ENCODE measurements at regions not wholly inside any gene's neighbourhood (a gene's known extent, or its start where the extent isn't known, plus 50 kb on each side); places are given as distances from the start of the nearest gene placed in this dataset.

DNA sequence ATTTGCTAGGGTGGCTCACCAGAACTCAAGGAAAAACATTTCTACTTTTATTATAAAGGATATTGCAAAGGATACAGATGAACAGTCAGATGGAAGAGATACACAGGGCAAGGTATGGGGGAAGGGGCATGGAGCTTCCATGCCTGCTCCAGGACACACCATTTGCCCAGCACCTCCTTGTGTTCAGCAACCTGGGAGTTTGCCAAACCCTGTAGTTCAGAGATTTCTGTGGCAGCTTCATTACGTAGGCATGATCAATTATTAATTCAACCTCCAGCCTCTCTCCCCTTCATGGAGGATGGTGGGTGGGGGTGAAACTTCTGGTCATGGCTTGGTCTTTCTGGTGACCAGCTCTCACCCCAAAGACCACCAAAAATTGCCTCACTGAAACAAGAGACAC is 353.9 kb upstream of the THBS1 start:
- no peak for FAIRE-seq

DNA sequence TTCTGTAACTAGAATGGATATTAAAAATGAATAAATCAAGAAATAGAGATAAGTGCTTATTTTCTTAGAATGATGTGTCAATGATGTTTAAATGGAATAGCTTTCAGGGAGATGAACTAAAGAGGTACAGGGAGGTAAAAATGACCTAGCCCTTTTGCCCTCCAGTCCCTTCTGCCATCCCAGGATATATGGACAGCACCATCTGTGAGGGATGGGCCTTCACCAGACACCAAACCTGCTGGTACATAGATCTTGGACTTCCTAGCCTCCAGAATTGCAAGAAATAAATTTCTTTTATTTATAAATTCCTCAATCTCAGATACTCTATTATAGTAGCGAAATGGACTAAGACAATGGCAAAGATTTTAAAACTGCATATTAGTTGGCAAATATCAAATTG is 352.0 kb upstream of the THBS1 start:
- no peak for FAIRE-seq

DNA sequence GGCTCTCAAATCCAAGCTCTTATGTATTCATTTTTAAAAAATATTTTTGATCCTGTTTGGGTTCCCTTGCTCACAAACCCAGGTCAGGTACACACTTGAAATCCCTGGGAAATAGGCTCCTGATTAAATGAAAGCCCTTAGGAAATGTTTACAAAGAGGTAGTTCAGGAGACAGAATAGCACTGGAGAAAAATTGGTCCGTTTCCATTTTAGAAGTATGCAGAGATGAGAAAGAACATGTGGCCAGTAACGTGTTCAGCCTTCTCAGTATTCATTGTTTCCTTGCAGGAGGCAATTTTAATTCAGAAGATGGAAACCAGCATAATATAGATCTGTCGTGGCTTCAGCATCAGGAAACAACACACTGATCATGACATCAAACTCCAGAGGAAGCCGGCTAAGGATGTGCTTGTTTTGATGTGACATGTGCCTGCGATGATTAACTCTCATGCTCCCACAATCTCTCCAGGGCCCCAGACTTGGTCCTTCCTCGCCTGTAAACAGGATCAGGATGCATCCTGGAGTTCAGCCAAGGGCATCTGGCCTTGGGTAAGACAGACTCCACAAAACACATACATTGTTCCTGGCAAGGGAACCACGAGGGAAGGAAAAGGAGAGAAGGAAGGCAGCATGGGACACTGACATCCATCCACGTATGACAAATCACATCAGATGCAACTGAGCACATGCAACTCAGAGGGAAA is 350.5 kb upstream of the THBS1 start:
- FAIRE-seq: no peak

DNA sequence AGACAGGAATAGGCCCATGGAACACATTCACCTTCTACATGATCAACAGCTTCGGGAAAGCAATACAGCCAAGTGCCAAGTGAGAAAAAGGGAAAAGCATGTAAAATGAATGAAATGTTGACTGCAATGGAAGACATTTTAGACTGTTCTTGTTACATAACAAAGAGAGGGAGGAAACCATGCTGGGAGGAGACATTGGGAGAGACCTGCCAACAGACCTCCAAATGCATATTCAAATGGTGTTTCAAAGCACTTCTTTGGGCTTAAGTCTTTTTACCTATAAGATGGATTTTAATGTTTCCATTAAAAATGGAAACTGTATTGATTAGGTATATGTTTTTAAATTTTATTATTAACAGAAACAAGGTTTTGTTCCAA is 350.0 kb upstream of the THBS1 start:
- FAIRE-seq: no peak

DNA sequence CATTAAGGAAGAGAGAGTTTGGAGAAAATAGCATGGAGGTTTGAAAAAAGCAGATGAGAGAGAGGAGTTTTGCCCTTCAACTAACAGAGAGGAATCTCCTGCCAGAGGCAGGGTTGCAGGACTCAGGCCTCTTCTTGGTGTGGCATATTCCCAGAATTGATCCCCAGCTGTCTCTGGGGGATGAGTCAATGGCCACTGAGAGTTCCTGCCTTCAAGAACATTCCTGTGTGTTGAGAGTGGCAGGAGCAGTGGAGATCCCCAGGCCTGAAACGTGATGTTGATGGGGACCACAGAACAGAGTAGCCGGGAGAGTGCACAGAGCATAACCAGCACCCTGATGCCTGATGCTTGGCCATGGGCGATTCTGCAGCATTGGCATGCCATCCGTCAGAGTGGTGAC is 348.4 kb upstream of the THBS1 start:
- FAIRE-seq: no peak

DNA sequence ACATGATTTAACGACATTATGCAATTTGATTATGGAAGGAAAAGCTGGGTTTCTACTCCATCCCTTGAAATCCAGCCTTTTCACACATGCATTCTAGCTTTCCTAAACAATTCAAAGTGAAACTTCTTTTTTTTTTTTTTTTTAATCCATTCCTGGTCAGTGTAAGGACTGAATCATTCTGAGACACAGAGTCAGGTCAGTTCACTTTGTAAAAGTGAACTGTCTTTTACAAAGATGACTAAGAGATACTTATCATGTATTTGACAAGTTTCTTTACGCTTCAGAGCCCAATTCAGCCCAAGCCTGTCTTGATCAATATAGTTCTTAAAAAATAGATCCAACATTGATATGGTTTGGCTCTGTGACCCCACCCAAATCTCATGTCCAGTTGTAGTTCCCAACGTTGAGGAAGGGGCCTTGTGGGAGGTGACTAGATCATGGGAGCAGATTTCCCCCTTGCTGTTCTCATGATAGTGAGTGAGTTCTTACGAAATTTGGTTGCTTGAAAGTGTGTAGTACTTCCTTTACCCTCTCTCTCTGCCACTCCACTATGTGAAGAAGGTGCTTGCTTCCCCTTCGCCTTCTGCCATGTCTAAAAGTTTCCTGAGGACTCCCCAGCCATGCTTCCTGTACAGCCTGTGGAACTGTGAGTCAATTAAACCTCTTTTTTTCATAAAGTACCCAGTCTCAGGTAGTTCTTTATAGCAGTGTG is 345.6 kb upstream of the THBS1 start:
- FAIRE-seq: no peak

DNA sequence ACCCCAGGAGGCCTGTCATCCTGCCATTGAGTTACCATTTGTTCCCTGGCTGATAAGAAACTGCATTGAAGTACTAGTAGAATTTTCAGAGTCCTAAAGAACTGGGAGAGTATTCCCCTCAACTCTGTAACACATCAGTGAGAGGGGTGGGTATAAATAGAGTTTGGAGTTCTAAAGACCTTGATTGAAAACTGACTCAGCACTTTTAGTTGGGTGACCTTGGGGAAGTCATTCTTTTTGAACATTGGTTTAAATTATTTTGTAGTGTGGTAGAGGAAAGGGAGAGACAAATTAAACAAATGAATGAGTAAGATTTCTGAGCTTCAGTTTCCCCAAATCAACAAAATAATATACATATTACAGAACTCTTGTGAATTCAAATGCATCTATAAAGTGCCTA is 344.5 kb upstream of the THBS1 start:
- no peak for FAIRE-seq

DNA sequence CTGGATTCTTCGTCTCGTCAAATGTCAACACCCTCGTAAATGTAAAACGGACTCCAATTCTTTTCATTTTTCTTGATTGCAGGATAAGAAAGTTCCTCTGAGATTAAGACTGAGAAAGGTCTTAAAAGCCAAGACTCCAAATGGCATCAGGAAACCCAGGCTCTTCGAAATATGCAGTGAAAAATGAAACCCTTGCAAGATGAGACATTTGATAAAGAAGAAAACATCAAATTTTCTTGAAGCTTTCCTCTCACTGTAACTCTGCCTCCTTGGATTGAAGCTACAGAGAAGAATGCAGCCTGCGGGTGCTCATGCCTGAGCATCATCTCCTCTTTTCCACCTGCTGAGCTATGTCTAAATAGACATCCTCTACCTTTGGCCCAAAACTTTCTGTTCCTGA is 342.4 kb upstream of the THBS1 start:
- FAIRE-seq: no peak

DNA sequence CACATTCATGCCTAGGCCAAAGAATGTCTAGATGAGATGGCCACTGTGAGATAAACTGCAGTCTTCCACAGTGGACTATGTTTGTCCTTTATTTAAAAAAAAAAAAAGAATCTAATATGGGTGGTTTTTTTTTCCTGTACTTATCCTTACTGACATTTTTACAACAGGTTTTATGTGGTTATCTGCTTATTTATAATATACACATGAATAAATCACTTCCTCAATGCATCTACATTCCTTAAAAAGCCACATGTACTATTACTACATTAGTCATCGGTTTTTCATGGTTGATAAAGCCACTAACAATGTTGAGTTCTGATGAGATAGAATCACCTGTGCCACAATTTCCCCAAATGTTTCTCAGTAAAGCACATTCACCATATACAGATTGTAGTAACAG is 341.3 kb upstream of the THBS1 start:
- no peak for FAIRE-seq

DNA sequence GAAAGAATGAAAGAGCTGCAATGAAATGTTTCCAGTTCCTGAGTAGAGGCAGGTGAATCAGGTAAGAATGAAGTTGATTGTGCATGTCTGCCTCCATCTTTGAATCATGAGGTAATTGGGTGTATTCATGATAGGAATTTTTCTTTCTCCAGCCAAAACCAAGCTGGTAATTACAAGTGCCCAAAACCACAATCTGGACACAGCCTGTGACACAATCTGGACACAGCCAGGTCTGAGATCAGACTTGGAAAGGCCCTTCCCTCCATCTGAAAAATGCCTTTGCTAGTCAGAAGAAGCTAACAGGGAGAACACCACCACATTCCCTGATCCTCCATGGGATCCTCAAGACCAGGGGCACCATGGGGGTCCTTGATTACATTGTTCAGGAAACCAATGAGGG is 338.5 kb upstream of the THBS1 start:
- no peak for FAIRE-seq

DNA sequence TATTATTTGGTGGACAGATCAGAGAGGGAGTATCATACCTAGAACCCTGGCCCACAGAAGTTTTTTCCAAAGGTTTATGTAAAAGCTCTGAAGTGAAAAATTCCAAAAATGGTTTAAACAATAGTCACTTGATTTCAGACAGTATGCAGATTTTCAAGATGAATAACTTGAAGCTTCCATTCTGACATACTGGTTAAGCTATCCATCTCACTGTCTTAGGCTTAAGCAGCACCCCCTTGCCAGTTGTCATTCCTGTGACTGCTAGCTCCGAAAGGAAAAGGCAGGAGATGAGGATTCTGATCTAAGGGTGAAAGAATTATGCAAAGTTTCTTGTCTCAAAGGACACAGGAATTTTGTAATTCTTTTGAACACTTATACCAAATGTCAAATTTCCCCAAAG is 337.5 kb upstream of the THBS1 start:
- FAIRE-seq: no peak

DNA sequence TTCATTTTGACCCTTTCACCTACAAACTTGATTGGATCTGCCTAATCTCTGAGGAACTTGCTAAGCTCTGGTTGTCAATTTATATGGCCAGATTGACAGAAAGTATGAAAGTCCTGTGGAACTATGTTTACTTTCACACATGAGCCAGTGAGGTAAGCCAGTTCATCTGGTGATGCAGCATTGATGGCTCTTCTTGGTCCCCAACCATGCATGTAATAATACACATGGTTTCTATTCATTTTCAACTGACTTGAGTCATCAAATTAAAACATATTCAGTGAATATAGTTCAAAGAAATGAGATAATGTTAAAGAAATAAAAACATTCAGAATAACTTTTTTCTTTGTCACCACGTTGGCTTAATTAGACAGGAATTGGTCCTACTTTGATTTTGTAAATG is 336.1 kb upstream of the THBS1 start:
- no peak for FAIRE-seq

DNA sequence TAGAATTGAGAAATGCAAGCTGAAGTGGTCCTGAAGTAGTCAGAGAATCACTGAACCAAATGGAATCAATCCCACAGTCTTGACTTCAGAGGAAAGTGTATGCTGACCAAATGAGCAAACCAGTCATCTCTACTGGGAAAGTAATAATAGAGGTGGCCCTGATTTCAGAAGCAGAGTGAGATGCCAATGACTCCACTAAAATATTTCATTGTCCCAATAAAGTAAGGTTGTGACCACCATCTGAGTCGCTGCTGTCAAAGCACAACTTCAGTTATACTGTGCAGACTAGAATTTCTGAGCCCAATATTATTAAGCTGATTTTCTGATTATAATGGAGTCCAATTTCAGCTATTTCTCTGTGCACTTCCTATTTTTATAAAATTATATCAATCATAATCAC is 334.4 kb upstream of the THBS1 start:
- no peak for FAIRE-seq

DNA sequence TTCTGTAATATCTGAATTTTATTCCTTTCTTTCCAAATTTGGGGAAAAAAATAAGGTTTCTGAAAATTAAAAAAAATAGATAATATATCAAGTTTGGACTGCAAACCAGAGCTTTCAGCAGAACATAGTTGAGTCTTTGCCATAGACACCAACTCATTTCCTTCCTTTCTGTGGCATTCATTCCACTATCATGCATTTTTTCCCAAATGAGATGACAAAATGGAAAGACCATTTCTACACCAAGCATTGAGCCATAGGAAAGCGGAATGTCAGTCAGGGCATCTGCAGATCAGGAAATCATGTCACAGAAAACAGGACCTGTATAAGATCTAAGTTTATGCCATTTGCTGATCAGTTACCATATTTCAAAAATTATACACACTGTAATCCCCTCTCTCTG is 333.3 kb upstream of the THBS1 start:
- no peak for FAIRE-seq

DNA sequence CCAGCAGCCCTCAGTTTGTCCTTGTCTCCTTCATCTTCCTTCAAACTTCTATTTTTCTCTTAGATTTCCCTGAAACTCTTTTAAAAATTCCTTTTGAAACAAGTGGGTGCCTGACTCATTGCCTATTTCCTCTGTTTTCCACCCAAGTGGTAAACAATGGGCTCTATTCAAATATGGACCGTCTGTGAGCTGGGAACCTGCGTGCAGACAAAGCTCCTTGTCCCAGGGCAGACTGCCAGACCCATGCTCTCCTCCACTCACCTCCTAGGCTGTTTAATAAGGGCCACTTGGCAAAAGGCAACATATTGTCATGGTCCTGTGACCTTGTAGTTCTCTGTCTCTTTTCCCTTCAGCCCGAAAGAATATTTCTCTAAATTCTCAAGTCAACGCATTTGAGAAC is 332.7 kb upstream of the THBS1 start:
- no peak for FAIRE-seq

DNA sequence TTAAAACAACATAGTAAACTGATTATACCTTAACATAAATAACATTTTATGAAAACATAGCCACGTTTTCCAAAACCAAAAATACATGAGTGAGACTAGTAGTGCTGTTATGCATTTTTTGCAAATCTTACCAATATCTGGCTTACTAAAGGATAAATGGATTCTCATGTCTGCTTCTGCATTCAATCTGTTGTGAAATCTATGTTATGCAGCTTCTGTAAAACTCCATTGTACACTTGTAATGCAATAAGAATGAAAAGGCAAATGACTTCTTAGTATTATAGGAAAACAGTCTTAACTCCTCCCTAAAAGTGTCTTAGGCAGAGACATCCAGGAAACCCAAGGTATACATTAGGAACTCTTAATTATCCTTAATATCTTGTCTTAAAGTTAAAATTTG is 330.9 kb upstream of the THBS1 start:
- no peak for FAIRE-seq

DNA sequence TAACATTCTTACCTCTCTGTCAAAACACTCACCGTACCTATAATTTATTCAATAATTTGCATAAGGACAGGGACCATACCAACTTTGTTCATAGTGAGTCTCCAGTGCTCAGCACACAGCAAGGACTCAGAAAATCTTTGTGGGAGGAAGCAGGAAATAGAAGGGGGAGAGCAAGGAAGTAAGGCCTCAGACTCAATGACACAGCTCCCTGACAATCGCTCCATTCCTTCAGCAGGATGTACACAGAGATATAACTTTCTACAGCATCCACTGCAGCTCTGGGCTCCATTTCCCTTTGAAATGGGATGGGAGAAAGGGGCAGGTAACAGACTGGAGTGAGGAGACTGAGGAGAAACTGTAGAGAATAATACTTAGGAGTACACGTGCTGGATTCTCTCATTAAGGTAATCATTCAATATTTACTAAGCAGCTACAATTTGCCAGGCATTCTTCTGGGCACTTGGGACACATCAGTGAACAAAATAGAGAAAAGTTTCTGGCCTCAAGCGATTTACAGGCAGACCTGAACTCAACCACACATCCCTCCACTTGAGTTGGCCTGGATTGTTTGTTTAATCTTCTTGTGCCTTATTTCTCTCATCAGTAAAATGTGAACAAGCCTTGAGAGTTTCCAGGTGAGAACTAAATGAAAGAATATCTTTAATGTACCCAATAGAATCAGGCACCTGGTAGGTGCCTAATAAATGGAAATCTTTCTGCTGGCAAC is 330.3 kb upstream of the THBS1 start:
- no peak for FAIRE-seq

DNA sequence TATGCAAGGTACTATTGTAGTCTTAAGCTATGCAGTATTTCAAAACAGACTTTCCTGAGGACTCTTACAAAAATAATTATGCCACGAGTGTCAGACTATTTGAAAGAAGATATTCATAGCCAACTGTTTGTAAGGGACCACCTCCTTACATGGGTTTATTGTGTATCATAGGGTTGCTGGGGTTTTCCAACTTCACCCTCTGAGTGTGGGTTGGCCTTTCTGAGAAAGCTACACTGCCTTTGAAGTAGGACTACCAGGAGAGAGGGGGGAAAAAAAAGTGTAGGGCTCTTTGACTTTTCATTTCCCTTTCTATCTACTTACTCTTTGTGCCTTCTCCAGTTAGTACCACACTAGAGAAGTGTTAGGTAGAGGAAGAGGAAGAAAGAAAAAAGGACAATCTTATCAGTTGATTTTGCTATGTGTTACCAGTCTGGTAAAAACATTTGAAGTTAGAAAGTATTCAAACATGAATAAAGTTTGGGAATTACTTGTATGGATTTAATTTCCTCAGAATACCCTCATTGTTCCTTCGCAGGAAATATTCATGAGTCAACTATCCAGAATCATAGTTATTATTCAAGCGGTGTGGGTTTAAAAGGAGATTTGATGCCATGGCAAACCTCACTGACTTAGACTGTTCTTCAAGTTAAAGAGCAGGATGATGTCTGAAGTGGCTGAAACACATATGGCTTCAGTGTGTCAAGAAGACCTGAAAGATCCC is 329.3 kb upstream of the THBS1 start:
- no peak for FAIRE-seq

DNA sequence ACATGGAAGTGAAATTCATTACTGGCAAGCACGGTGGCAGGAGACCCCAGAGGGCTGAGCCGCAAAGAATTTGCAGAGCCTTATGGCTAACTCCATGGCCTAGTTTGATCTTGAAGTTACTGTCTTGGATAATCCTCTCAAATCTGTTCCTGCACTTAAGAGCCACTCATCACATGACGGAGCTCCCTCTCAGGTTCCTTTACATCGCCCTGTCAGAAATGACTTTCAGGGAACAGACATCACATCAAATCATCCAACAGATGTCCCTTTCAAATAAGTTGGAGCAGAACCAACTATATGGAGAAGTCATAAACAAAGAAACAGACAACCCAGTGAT is 328.8 kb upstream of the THBS1 start:
- FAIRE-seq: no peak

DNA sequence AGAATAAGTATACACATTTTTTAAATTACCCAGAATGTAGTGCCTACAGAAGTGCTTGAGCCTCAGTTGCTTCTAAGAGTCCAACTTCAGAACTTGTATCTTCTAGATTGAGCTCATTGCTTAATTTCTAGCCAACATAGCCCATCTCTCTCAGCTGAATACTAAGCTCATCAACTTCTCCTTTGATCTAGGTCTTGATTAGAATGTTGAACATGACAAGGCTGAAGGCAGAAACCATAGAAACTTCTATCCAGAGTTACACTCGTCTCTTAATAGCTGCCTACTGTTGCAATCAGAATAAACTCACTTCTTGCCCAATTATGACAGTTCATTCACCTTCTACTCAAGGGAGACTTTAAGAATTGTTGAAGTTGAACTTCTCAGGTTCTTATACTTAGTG is 327.3 kb upstream of the THBS1 start:
- no peak for FAIRE-seq

DNA sequence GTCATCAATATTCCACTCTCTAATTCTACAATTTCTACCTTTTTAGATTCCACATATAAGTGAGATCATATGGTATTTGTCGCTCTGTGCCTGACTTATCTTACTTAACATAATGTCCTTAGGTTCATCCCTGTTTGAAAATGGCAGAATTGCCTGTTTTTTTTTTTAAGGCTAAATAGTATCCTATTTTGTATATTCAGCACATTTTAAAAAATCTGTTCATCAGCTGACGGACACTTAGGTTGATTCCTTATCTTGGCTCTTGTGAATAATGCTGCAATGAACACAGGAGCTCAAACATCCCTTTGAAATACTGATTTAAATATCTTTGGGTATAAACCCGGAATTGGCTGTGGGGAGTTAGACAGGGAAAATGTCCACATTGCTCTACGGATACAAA is 326.7 kb upstream of the THBS1 start:
- FAIRE-seq: no peak

DNA sequence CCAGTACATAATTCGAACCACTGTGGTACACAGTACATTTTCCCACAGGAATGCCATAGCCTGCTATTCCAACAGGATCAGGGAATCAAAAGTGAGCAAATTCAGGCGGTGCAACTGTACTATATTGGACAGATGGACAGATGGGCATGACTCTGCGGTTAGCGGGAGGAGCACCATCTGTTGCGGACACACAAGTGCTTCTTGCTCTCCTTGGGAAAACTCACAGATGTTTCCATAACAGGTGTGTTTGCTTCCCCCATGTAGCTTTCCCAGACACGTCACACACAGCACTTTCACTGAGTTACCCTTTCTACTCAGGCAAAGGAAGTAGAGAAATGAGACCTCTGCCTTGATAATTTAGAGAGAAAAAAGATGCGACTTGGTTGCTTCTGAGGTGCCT is 325.1 kb upstream of the THBS1 start:
- FAIRE-seq: no peak

DNA sequence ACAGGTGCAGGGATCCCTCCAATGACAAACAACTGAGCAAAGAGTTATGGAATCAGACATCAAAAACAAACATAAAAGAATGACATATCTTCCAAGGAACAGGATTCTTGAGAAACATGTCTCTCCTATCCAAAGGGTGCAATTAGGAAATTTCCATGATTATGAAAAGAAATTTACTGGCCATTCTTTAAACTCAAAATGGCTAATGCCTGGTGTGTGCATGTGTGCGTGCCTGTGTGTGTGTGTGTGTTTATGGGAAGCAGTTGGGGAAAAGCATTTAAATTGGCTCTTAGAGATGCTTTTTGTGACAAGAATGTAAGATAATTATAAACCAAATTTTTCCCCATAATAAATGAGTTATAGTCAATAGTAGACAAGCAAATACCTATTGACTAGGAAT is 320.5 kb upstream of the THBS1 start:
- no peak for FAIRE-seq

DNA sequence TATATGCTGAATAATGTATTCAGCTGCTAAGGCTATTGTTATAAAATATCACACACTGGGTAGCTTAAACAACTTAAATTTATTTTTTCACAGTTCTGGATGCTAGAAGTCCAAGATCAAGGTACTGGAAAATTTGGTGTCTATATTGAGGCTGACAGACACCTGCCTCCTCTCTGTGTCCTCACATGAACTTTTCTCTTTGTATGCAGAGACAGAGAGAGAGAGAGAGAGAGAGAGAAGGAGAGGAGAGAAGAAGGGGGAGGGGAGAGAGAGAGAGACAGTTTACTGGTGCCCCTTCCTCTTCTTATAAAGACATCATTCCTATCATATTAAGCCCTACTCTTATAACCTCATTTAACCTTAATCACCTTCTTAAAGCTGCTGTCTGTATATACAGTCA is 320.1 kb upstream of the THBS1 start:
- no peak for FAIRE-seq
